ENCODE measurements at regions not wholly inside any gene's neighbourhood (a gene's known extent, or its start where the extent isn't known, plus 50 kb on each side); places are given as distances from the start of the nearest gene placed in this dataset.
A peak's percentile ranks its signal among the peaks of the same experiment; 100 is the strongest.

DNA sequence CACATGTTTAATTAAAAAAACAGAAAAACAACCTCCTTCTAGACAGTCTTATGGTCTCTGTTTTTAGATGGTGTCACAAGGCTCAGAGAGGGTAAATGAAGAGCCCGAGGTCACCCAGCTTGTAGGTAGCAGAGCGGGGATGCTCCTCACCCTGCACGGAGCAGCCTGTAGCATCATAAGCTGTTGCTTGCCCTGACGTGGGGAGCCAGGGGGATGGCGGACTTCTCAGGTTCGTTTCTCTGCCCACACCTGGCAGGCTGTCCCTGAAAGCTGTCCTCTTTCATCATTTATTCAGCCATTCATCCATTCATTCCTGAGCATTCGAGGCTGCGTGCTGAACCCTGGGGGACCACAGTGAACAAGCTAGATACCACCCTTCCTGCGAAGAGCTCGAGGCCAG, 75.7 kb upstream of the KSR1 start:
- Mint-ChIP-seq H3K9me3 (no peaks in the 10 kb centered on the region), H3K4me1 (ENCODE audit: low read depth) (no peaks in the 10 kb centered on the region), H3K36me3 (ENCODE audit: low read depth) (no peaks in the 10 kb centered on the region), H3K27ac (no peak overlapping the region), H3K27me3 (peaks cover 47% of the 10 kb centered on the region), H3K4me3 (no peak overlapping the region)
- Histone ChIP-seq H3K36me3 (ENCODE audit: insufficient read depth, low read length) (no peaks in the 10 kb centered on the region), H3K4me3 (ENCODE audit: low read length) (no peak overlapping the region), H3K9me3 (ENCODE audit: control insufficient read depth in 1 of 2, insufficient read depth in 1 of 2, low read length in 2 of 2) (peaks cover 0 to 5% of the 10 kb centered on the region in 2 experiments), H3K27me3 (ENCODE audit: control insufficient read depth in 1 of 2, insufficient read depth in 2 of 2, low read length in 2 of 2) (peaks cover 0 to 8% of the 10 kb centered on the region in 2 experiments), H3K4me1 (ENCODE audit: insufficient read depth, low read length) (peaks cover 5% of the 10 kb centered on the region), H3K27ac (ENCODE audit: low read depth in 1 of 2, low read length in 2 of 2) (no peak overlapping the region)
- no peak for ATAC-seq (ENCODE audit: poor library complexity)
- no peak for DNase-seq
- intact Hi-C loops (cut with DNase I, micrococcal nuclease), result no loop called here
- ChIA-PET CTCF (interaction anchor here (0.8 to 1.9 kb wide), 5 partner anchors 75 to 223 kb away, joined by 3 to 8 read pairs (median 4); partner anchors contain the start of gene KSR1), POLR2A (no interaction called here)
- TF ChIP-seq, protein P1, sequence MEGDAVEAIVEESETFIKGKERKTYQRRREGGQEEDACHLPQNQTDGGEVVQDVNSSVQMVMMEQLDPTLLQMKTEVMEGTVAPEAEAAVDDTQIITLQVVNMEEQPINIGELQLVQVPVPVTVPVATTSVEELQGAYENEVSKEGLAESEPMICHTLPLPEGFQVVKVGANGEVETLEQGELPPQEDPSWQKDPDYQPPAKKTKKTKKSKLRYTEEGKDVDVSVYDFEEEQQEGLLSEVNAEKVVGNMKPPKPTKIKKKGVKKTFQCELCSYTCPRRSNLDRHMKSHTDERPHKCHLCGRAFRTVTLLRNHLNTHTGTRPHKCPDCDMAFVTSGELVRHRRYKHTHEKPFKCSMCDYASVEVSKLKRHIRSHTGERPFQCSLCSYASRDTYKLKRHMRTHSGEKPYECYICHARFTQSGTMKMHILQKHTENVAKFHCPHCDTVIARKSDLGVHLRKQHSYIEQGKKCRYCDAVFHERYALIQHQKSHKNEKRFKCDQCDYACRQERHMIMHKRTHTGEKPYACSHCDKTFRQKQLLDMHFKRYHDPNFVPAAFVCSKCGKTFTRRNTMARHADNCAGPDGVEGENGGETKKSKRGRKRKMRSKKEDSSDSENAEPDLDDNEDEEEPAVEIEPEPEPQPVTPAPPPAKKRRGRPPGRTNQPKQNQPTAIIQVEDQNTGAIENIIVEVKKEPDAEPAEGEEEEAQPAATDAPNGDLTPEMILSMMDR (IDR thresholded peaks at IDR 0.05), result no peak

DNA sequence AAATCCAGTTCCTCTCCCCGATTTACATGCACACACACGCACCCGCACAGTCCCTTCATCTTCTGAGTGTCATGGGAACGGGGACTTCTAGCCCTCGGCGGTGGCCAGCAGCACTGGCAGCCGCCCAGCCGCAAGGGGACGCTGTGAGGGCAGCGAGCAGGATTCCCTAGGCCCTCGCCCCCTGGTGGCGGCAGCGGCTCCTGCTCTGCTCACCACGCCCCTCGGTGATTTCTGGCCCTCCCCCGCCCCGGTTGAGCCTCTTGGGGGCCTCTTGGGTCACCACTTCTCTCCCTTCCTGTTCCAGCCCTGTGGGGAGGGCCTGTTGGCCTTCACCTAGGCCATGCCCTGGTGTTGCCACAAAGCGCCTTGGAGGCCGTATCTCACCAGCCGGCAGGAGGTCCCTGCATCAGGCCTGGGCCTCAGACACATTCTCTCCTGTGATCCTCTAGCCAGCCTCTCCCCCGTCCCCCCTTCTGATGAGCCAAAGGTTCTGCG, 75.2 kb upstream of the KSR1 start:
- POLR2A ChIA-PET, result no interaction called here
- Mint-ChIP-seq H3K27me3 (peaks cover 42% of the 10 kb centered on the region), H3K9me3 (no peaks in the 10 kb centered on the region), H3K36me3 (ENCODE audit: low read depth) (no peaks in the 10 kb centered on the region), H3K4me3 (no peak overlapping the region), H3K4me1 (ENCODE audit: low read depth) (no peaks in the 10 kb centered on the region), H3K27ac (no peak overlapping the region)
- H3K27me3 ChIP-seq (ENCODE audit: control insufficient read depth in 1 of 2, insufficient read depth in 2 of 2, low read length in 2 of 2), result peaks cover 0 to 8% of the 10 kb centered on the region in 2 experiments
- CTCF ChIA-PET, result interaction anchor here (0.8 to 1.9 kb wide), 4 partner anchors 144 to 222 kb away, joined by 3 to 8 read pairs (median 4); no protein-coding TSS in a partner anchor
- H3K27ac ChIP-seq (ENCODE audit: low read depth in 1 of 2, low read length in 2 of 2), result no peak overlapping the region
- ATAC-seq (ENCODE audit: poor library complexity) (peak; percentile 81), DNase-seq (peak; percentile 57 to 87 (median 64))
- no peak overlapping the region for H3K4me3 ChIP-seq (ENCODE audit: low read length)
- H3K9me3 ChIP-seq (ENCODE audit: control insufficient read depth in 1 of 2, insufficient read depth in 1 of 2, low read length in 2 of 2), result peaks cover 0 to 5% of the 10 kb centered on the region in 2 experiments
- TF ChIP-seq, protein P1 (IDR thresholded peaks at IDR 0.05), result peak; percentile 83
- intact Hi-C loops (cut with DNase I, micrococcal nuclease), result no loop called here
- H3K4me1 ChIP-seq (ENCODE audit: insufficient read depth, low read length), result peaks cover 5% of the 10 kb centered on the region
- no peaks in the 10 kb centered on the region for H3K36me3 ChIP-seq (ENCODE audit: insufficient read depth, low read length)

DNA sequence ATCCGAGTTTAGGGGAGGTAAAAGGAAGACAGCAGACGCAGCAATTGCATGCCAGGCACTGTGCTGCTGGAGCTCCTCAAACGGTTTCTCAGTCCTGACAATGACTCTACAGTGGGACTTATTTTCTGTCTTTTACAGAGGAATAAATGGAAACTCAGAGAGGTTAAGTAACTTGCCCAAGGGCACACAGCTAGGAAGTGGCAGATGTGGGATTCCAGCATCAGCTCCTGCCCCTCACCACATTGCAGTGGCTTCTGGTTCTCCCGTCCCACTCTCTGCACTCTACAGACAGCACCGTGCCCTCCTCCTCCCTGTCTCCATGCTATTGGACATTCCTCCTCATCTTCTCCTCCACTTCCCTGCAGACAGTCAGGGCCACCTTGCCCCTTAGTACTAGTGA, 74.2 kb upstream of the KSR1 start:
- intact Hi-C loops (cut with DNase I, micrococcal nuclease), result no loop called here
- CTCF ChIA-PET, result interaction anchor here (1.9 kb wide), 1 partner anchor 145 kb away, joined by 8 read pairs; no protein-coding TSS in a partner anchor
- H3K4me3 Mint-ChIP-seq, result no peak overlapping the region
- peaks cover 5% of the 10 kb centered on the region for H3K4me1 ChIP-seq (ENCODE audit: insufficient read depth, low read length)
- ATAC-seq (ENCODE audit: poor library complexity) (no peak), DNase-seq (no peak)
- H3K27me3 Mint-ChIP-seq, result peaks cover 39% of the 10 kb centered on the region
- TF ChIP-seq, protein P1 (IDR thresholded peaks at IDR 0.05), result no peak
- no peaks in the 10 kb centered on the region for H3K36me3 Mint-ChIP-seq (ENCODE audit: low read depth)
- H3K4me1 Mint-ChIP-seq (ENCODE audit: low read depth), result no peaks in the 10 kb centered on the region
- no peaks in the 10 kb centered on the region for H3K9me3 Mint-ChIP-seq
- peaks cover 0 to 5% of the 10 kb centered on the region in 2 experiments for H3K9me3 ChIP-seq (ENCODE audit: control insufficient read depth in 1 of 2, insufficient read depth in 1 of 2, low read length in 2 of 2)
- POLR2A ChIA-PET, result no interaction called here
- H3K36me3 ChIP-seq (ENCODE audit: insufficient read depth, low read length), result no peaks in the 10 kb centered on the region
- no peak overlapping the region for H3K27ac Mint-ChIP-seq
- H3K27me3 ChIP-seq (ENCODE audit: control insufficient read depth in 1 of 2, insufficient read depth in 2 of 2, low read length in 2 of 2), result peaks cover 0 to 8% of the 10 kb centered on the region in 2 experiments
- no peak overlapping the region for H3K4me3 ChIP-seq (ENCODE audit: low read length)
- H3K27ac ChIP-seq (ENCODE audit: low read depth in 1 of 2, low read length in 2 of 2), result no peak overlapping the region
